Ectodermal cell (in vitro differentiated cells): ENCODE measurements at regions not wholly inside any gene's neighbourhood (a gene's known extent, or its start where the extent isn't known, plus 50 kb on each side); places are given as distances from the start of the nearest gene placed in this dataset.

Experiments
- H3K27ac ChIP-seq: 2 replicates; pipeline ENCODE4 v1.7.0; 2013; ENCODE audit warnings: mild to moderate bottlenecking, low read depth, low read length; ENCODE audit not compliant: insufficient read depth, poor library complexity, severe bottlenecking
- H3K27me3 ChIP-seq: 2 replicates; pipeline ENCODE4 v1.7.0; 2013; ENCODE audit warnings: mild to moderate bottlenecking, low read length; ENCODE audit not compliant: insufficient read depth, control insufficient read depth, poor library complexity, severe bottlenecking
- H3K36me3 ChIP-seq: one replicate; pipeline ENCODE4 v1.7.0; 2013; ENCODE audit warnings: low read length; ENCODE audit not compliant: control insufficient read depth, insufficient read depth
- H3K4me1 ChIP-seq: one replicate; pipeline ENCODE4 v1.7.0; 2013; ENCODE audit warnings: low read length; ENCODE audit not compliant: control insufficient read depth, insufficient read depth
- H3K4me3 ChIP-seq: 2 replicates; pipeline ENCODE4 v1.7.0; 2013; ENCODE audit warnings: low read depth, low read length, control low read depth; ENCODE audit not compliant: insufficient read depth
- H3K9me3 ChIP-seq: 2 replicates; pipeline ENCODE4 v1.7.0; 2013; ENCODE audit warnings: mild to moderate bottlenecking, low read length, moderate library complexity; ENCODE audit not compliant: control insufficient read depth
- WGBS, 2 experiments: methylation state at CpG; one replicate each; pipeline ENCODE4 v1.1.7; 2013; ENCODE audit warnings: missing lambda C conversion rate in 2 of 2; 5-methylcytosine and 5-hydroxymethylcytosine counted together

- WGBS, 2 experiments = 87 to 100% methylated on average over 1 of the region's 1 CpG
- Histone ChIP-seq H3K27me3 (no peaks in the 10 kb centered on the region), H3K27ac (no peak overlapping the region), H3K4me3 (no peak overlapping the region), H3K36me3 (no peaks in the 10 kb centered on the region), H3K9me3 (no peaks in the 10 kb centered on the region), H3K4me1 (peaks cover 22% of the 10 kb centered on the region)
Observed at GRCh38 chr3:177590826-177591225, 393.5 kb upstream of the TBL1XR1 start.

- no peaks in the 10 kb centered on the region for H3K36me3 ChIP-seq
- H3K4me1 ChIP-seq = peaks cover 22% of the 10 kb centered on the region
- WGBS, 2 experiments = 88% methylated on average over 4 of the region's 4 CpGs
- H3K4me3 ChIP-seq = no peak overlapping the region
- H3K27ac ChIP-seq = no peak overlapping the region
- H3K9me3 ChIP-seq = no peaks in the 10 kb centered on the region
- no peaks in the 10 kb centered on the region for H3K27me3 ChIP-seq
Observed at GRCh38 chr3:177591379-177591778, 394.1 kb upstream of the TBL1XR1 start.

GRCh38 chr3:177594096-177594495, 396.8 kb upstream of the TBL1XR1 start:
- no peak overlapping the region for H3K27ac ChIP-seq

GRCh38 chr3:177595530-177596188, 398.4 kb upstream of the TBL1XR1 start:
- H3K36me3 ChIP-seq = no peaks in the 10 kb centered on the region
- H3K27ac ChIP-seq = no peak overlapping the region
- 87 to 100% methylated on average over 2 to 3 of the region's 4 CpGs for WGBS, 2 experiments
- peaks cover 11% of the 10 kb centered on the region for H3K4me1 ChIP-seq
- no peaks in the 10 kb centered on the region for H3K9me3 ChIP-seq
- H3K4me3 ChIP-seq = no peak overlapping the region
- H3K27me3 ChIP-seq = no peaks in the 10 kb centered on the region

More at GRCh38 chr3:177594096-177594495, 396.8 kb upstream of the TBL1XR1 start:
- H3K36me3 ChIP-seq = no peaks in the 10 kb centered on the region
- no peaks in the 10 kb centered on the region for H3K9me3 ChIP-seq
- H3K4me1 ChIP-seq = peaks cover 22% of the 10 kb centered on the region
- 94 to 95% methylated on average over 6 of the region's 6 CpGs for WGBS, 2 experiments
- no peak overlapping the region for H3K4me3 ChIP-seq
- no peaks in the 10 kb centered on the region for H3K27me3 ChIP-seq

- 83 to 89% methylated on average over 3 of the region's 3 CpGs for WGBS, 2 experiments
- no peaks in the 10 kb centered on the region for H3K27me3 ChIP-seq
- no peaks in the 10 kb centered on the region for H3K36me3 ChIP-seq
- H3K27ac ChIP-seq = no peak overlapping the region
- H3K4me1 ChIP-seq = peaks cover 5% of the 10 kb centered on the region
- H3K9me3 ChIP-seq = no peaks in the 10 kb centered on the region
- H3K4me3 ChIP-seq = no peak overlapping the region
Observed at GRCh38 chr3:177596248-177596815, 399.1 kb upstream of the TBL1XR1 start.

GRCh38 chr3:177596816-177597271, 399.6 kb upstream of the TBL1XR1 start:
- 86 to 98% methylated on average over 1 of the region's 1 CpG for WGBS, 2 experiments
- no peak overlapping the region for H3K27ac ChIP-seq
- H3K4me3 ChIP-seq = no peak overlapping the region
- H3K27me3 ChIP-seq = no peaks in the 10 kb centered on the region
- H3K9me3 ChIP-seq = no peaks in the 10 kb centered on the region
- no peaks in the 10 kb centered on the region for H3K36me3 ChIP-seq
- peaks cover 4% of the 10 kb centered on the region for H3K4me1 ChIP-seq

- 84 to 85% methylated on average over 10 of the region's 10 CpGs for WGBS, 2 experiments
- peaks cover 4% of the 10 kb centered on the region for H3K4me1 ChIP-seq
- H3K27me3 ChIP-seq = no peaks in the 10 kb centered on the region
- H3K9me3 ChIP-seq = no peaks in the 10 kb centered on the region
- no peak overlapping the region for H3K4me3 ChIP-seq
- no peak overlapping the region for H3K27ac ChIP-seq
- no peaks in the 10 kb centered on the region for H3K36me3 ChIP-seq
Observed at GRCh38 chr3:177597311-177598096, 400.2 kb upstream of the TBL1XR1 start.

- Histone ChIP-seq H3K9me3 (no peaks in the 10 kb centered on the region), H3K4me3 (no peak overlapping the region), H3K27me3 (no peaks in the 10 kb centered on the region), H3K4me1 (peaks cover 4% of the 10 kb centered on the region), H3K36me3 (no peaks in the 10 kb centered on the region), H3K27ac (no peak overlapping the region)
- 74 to 86% methylated on average over 3 to 4 of the region's 4 CpGs for WGBS, 2 experiments
Observed at GRCh38 chr3:177598097-177598833, 401.0 kb upstream of the TBL1XR1 start.

GRCh38 chr3:177599326-177599725, 402.0 kb upstream of the TBL1XR1 start:
- WGBS, 2 experiments = 93 to 98% methylated on average over 2 of the region's 2 CpGs
- H3K36me3 ChIP-seq = no peaks in the 10 kb centered on the region
- peaks cover 4% of the 10 kb centered on the region for H3K4me1 ChIP-seq
- no peaks in the 10 kb centered on the region for H3K9me3 ChIP-seq
- H3K27me3 ChIP-seq = no peaks in the 10 kb centered on the region
- H3K4me3 ChIP-seq = no peak overlapping the region
- H3K27ac ChIP-seq = no peak overlapping the region

- no peaks in the 10 kb centered on the region for H3K27me3 ChIP-seq
- no peak overlapping the region for H3K4me3 ChIP-seq
- no peak overlapping the region for H3K27ac ChIP-seq
- H3K36me3 ChIP-seq = no peaks in the 10 kb centered on the region
- 89 to 93% methylated on average over 3 of the region's 4 CpGs for WGBS, 2 experiments
- peaks cover 4% of the 10 kb centered on the region for H3K4me1 ChIP-seq
- H3K9me3 ChIP-seq = no peaks in the 10 kb centered on the region
Observed at GRCh38 chr3:177599837-177600236, 402.6 kb upstream of the TBL1XR1 start.
